Stimulated activated CD8-positive, alpha-beta memory T cell treated with anti-CD3 and anti-CD28 coated beads, Interleukin-12 subunit alpha, Interleukin-12 subunit beta, amount 100 ng/mL, for 24 hours (primary cell): ENCODE measurements at regions not wholly inside any gene's neighbourhood (a gene's known extent, or its start where the extent isn't known, plus 50 kb on each side); places are given as distances from the start of the nearest gene placed in this dataset.
"Not testable (repeated sequence)": the region's sequence is repeated elsewhere in the genome, so short reads cannot be mapped to it uniquely, and the experiment has no call there.

Experiments
- DNase-seq: peaks from one replicate; pipeline ENCODE4 v3.0.0-alpha.2; 2020; ENCODE audit errors: extremely low read depth

GRCh38 chrX:45400951-45401725 is 200.5 kb upstream of the DIPK2B start:
- not testable (repeated sequence) for DNase-seq

- no peak for DNase-seq
These were observed 199.5 kb upstream of the DIPK2B start for GRCh38 chrX:45400027-45400779.

- DNase-seq: no peak
These were observed 185.1 kb upstream of the DIPK2B start for GRCh38 chrX:45385757-45386156.

- DNase-seq: no peak
These were observed 181.2 kb upstream of the DIPK2B start for GRCh38 chrX:45381841-45382240.

GRCh38 chrX:45381366-45381765 is 180.7 kb upstream of the DIPK2B start:
- no peak for DNase-seq

GRCh38 chrX:45379236-45379635 is 178.6 kb upstream of the DIPK2B start:
- no peak for DNase-seq

GRCh38 chrX:45372151-45372550 is 171.5 kb upstream of the DIPK2B start:
- DNase-seq: no peak

- no peak for DNase-seq
These were observed 168.0 kb upstream of the DIPK2B start for GRCh38 chrX:45368705-45369104.

- no peak for DNase-seq
These were observed 162.9 kb upstream of the DIPK2B start for GRCh38 chrX:45363596-45363995.

GRCh38 chrX:45360571-45360970 is 159.9 kb upstream of the DIPK2B start:
- no peak for DNase-seq

- no peak for DNase-seq
These were observed 157.7 kb upstream of the DIPK2B start for GRCh38 chrX:45358392-45358791.

GRCh38 chrX:45353456-45353855 is 152.8 kb upstream of the DIPK2B start:
- DNase-seq: no peak

GRCh38 chrX:45352611-45353010 is 151.9 kb upstream of the DIPK2B start:
- no peak for DNase-seq

GRCh38 chrX:45351478-45351877 is 150.8 kb upstream of the DIPK2B start:
- DNase-seq: no peak

- DNase-seq: no peak
These were observed 147.6 kb upstream of the DIPK2B start for GRCh38 chrX:45348296-45348695.

- no peak for DNase-seq
These were observed 147.2 kb upstream of the DIPK2B start for GRCh38 chrX:45347877-45348276.

- no peak for DNase-seq
These were observed 143.9 kb upstream of the DIPK2B start for GRCh38 chrX:45344594-45344993.

GRCh38 chrX:45329217-45329616 is 128.5 kb upstream of the DIPK2B start:
- DNase-seq: no peak

- DNase-seq: no peak
These were observed 124.3 kb upstream of the DIPK2B start for GRCh38 chrX:45324941-45325340.

GRCh38 chrX:45323387-45323786 is 122.7 kb upstream of the DIPK2B start:
- DNase-seq: no peak

GRCh38 chrX:45322820-45323219 is 122.1 kb upstream of the DIPK2B start:
- no peak for DNase-seq

- no peak for DNase-seq
These were observed 121.7 kb upstream of the DIPK2B start for GRCh38 chrX:45322382-45322781.

- DNase-seq: no peak
These were observed 119.5 kb upstream of the DIPK2B start for GRCh38 chrX:45320191-45320590.
